NCI-H1436 (cell line): ENCODE measurements at regions not wholly inside any gene's neighbourhood (a gene's known extent, or its start where the extent isn't known, plus 50 kb on each side); places are given as distances from the start of the nearest gene placed in this dataset.
"Not testable (repeated sequence)": the region's sequence is repeated elsewhere in the genome, so short reads cannot be mapped to it uniquely, and the experiment has no call there.

Source experiments
- DNase-seq: peaks from one replicate; lab custom pipeline; 2025; lab: John Stamatoyannopoulos, UW

GRCh38 chr10:91745090-91745831 is 53.0 kb upstream of the TNKS2 start:
- DNase-seq = no peak

GRCh38 chr10:91743465-91743864 is 54.8 kb upstream of the TNKS2 start:
- no peak for DNase-seq

- DNase-seq = no peak
Measured at GRCh38 chr10:91742229-91742628, 56.0 kb upstream of the TNKS2 start.

GRCh38 chr10:91741356-91741755 is 56.9 kb upstream of the TNKS2 start:
- DNase-seq = no peak

- no peak for DNase-seq
Measured at GRCh38 chr10:91740353-91740924, 57.8 kb upstream of the TNKS2 start.

GRCh38 chr10:91732265-91732664 is 66.0 kb upstream of the TNKS2 start:
- DNase-seq = not testable (repeated sequence)

- DNase-seq = not testable (repeated sequence)
Measured at GRCh38 chr10:91729339-91729738, 68.9 kb upstream of the TNKS2 start.

GRCh38 chr10:91726355-91726754 is 71.9 kb upstream of the TNKS2 start:
- DNase-seq = no peak

GRCh38 chr10:91724933-91725332 is 73.3 kb upstream of the TNKS2 start:
- no peak for DNase-seq

- DNase-seq = no peak
Measured at GRCh38 chr10:91713461-91714072, 80.7 kb upstream of the PPP1R3C start.

GRCh38 chr10:91711885-91712680 is 79.2 kb upstream of the PPP1R3C start:
- DNase-seq = no peak

GRCh38 chr10:91709394-91709798 is 76.5 kb upstream of the PPP1R3C start:
- DNase-seq = peak; percentile 77

GRCh38 chr10:91708174-91708861 is 75.4 kb upstream of the PPP1R3C start:
- DNase-seq = no peak

- no peak for DNase-seq
Measured at GRCh38 chr10:91707236-91707635, 74.4 kb upstream of the PPP1R3C start.

GRCh38 chr10:91705948-91706670 is 73.2 kb upstream of the PPP1R3C start:
- no peak for DNase-seq

- no peak for DNase-seq
Measured at GRCh38 chr10:91702620-91703019, 69.7 kb upstream of the PPP1R3C start.

GRCh38 chr10:91700788-91701444 is 68.0 kb upstream of the PPP1R3C start:
- DNase-seq = no peak

GRCh38 chr10:91700273-91700672 is 67.4 kb upstream of the PPP1R3C start:
- DNase-seq = no peak

- no peak for DNase-seq
Measured at GRCh38 chr10:91698258-91698657, 65.4 kb upstream of the PPP1R3C start.

GRCh38 chr10:91694170-91694794 is 61.4 kb upstream of the PPP1R3C start:
- DNase-seq = peak; percentile 10
